HuH-7 (cell line): ENCODE measurements at regions not wholly inside any gene's neighbourhood (a gene's known extent, or its start where the extent isn't known, plus 50 kb on each side); places are given as distances from the start of the nearest gene placed in this dataset.
"Not testable (repeated sequence)": the region's sequence is repeated elsewhere in the genome, so short reads cannot be mapped to it uniquely, and the experiment has no call there.

ENCODE experiments used
- DNase-seq: peaks from one replicate; pipeline ENCODE4 v3.0.0; 2011; ENCODE audit warnings: low spot score

DNA sequence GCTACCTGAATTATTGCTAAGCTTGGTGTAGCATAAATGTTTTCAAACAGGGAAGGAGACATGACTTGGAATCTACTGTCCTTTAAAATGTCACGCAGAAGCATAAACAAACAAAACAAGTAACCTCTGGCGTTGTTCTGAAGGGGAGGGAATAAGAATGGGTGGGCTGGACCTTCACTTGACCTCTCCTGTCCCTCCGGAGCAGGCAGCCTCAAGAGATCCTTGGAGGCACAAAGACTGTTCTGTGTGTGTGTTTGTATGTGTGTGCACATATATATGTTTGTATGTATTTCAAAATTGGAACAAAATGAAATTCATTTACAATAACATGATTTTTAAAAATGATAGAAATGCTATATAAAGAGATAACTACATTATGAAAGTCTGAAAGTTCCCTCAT is 91.3 kb upstream of the DCLK2 start:
- DNase-seq, result no peak

DNA sequence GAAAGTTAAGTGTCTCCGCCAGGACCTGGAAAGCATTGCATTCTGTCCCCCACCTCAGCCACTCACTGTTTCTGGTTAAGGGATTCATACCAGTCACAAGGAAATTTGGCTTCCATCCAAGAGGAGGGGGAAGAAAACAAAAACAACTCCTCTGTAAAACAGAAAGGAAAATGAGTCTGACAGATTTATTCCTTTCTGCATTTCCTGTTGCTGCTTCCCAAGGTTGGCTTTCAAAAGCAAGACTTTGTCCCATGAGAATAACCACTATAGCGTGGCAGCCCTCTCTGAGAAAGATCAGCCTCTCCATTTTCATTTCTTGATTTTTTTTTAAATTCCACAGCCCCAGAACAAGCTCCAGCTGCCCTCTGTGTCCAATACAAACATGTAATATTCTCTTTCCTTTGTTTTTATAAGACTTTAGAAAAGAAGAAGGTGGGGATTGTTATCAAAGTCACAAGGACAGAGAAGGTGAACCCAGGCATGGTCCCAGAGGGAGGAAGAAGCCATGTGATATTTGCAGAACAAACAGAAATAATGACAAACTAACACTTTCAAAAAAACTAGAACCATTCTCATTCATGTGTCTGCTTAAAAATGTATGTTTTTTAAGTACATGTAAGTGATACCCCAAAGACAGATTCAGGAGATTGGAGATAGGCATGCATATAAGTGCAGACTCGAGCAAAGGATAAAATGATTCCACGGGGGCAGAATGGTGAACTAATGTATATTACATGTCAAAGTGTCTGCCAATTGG is 90.7 kb upstream of the DCLK2 start:
- no peak for DNase-seq

DNA sequence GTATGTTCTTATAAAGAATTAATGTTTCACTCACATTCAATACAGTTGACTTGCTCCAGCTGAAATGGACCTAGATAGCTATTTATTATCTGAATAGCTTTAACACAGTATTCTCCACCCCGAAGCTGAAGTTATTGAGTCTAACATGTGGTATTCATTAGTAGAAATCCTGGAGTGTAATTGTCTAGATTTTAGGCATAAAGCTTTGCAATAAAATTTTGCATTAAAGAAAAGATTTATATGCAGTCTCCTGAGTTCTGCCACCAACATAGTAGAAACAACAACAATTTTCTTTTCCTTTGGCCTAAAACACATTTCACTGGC is 90.2 kb upstream of the DCLK2 start:
- DNase-seq, result no peak

DNA sequence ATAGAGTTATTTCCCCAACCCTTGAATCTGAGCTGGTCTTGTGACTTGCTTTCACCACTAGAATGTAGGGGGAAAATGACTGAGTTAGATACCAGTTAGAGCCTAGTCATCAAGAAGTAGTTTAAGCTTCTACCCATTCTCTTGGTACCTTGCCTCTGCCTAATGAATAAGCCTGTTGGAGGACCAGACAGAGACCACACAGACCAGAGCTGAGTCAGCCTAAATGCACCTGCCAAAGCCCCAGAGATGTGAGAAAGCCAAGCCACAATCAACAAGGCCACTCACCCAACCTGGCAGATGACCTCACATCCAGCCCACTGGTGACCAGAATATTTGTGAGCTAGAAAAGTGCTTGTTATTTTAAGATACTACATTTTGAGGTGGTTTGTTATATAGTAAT is 85.2 kb upstream of the DCLK2 start:
- no peak for DNase-seq

DNA sequence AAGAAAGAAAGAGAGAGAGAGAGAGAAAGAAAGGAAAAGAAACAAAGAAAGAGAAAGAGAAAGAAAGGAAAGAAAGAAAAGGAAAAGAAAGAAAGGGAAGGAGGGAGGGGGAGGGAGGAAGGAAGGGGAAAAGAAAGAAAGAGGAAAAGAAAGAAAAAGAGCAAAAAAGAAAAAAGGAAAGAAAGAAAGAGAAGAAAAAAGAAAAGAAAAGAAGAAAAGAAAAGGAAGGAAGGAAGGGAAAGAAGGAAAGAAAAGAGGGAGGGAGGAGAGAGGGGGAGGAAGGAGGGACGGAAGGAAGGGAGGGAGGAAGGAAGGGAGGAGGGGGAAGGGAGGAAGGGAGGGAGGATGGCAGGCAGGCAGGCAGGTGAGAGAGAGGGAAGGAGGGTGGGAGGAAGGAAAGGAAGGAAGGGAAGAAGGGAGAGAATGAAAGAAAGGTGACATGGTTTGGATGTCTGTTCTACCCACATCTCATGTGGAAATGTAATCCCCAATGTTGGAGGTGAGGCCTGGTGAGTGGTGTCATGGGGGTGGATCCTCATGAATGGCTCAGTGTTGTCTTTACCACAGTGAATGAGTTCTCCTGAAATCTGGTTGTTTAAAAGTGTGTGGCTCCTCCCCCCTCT is 83.0 kb upstream of the DCLK2 start:
- DNase-seq, result no peak

DNA sequence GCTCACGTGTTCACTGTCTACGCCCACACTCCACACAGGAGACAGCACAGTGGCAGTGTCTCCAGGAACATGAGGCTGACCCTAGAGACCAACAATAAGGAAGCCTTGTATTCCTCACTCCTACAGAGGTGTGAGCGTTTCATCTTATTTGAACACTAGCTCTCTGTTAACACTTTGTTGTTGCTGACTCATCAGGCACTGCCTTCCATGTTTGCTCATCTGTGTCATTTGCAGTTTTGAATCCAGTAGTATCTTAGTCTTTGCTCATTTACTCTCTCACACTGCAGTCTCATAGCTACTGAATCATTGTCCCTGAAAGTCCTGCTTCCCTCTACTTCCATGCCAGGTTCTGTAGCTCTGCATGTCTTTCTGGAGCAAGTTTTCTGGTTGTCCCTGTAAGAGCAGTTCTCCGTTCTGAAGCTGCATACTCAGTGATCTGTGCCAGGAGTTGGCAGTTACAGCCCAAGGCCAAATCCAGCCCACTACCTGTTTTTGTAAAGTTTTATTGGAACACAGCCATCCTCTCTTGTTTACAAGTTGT is 80.3 kb upstream of the DCLK2 start:
- no peak for DNase-seq

DNA sequence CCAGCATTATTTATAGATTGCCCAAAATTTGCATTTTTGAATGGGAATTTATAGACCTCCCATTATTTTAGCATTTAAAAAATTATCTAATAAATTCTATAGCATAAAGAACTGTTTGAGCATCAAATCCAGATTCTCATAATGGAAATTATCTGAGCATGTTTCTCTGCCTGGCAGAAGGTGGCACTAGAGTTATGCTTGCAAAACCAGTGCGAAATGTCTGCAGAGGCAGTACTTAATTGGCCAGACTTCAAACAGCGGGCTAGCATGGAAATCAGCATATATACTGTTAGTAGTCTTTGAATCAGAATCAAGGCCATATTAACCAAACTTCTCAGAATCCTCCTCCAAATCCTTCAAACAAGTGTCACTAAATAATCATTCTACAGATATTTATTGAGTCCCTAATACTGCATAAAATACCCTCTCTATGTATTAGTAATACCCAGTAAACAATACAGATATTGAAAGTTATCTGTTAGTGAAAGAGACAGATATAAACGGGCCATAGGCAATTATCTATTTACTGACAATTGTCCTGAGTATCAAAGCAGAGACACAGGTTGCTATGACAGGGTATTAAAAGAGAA is 78.7 kb upstream of the DCLK2 start:
- DNase-seq, result peak; percentile 6

DNA sequence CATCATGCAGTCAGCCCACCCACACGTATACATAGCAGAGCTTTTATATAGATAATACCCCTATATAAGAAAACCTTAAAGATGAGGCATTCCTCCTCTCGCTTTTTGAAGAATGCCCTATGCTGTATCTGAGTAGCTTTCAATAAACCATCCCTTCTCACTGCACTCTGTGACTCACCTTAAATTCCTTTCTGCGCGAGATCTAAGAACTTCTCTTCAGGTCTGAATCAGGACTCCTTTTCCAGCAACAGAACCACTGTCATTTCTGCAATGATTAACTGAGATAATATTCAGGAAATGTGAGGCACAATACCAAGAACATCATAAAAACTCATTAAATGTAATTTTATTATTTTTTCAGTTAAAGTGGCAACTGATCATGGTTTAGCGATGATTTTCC is 76.4 kb upstream of the DCLK2 start:
- no peak for DNase-seq

DNA sequence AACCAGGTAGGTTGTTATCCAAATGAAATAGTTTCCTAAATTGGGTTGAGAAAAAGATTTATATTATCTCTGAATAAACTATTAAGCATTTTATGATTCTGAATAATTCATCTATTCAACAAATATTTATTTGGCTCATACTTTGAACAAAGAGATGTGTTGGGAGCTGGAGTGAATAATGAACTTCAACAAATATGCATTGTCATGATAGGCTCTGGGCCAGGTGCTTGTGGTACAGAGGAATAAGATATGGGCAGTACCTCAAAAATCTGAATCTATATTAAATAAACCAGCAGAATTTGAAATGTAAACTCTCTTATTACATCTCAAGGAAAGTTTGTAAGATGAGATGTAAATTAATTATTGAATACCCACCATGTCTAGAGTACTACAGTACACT is 75.7 kb upstream of the DCLK2 start:
- DNase-seq, result no peak

DNA sequence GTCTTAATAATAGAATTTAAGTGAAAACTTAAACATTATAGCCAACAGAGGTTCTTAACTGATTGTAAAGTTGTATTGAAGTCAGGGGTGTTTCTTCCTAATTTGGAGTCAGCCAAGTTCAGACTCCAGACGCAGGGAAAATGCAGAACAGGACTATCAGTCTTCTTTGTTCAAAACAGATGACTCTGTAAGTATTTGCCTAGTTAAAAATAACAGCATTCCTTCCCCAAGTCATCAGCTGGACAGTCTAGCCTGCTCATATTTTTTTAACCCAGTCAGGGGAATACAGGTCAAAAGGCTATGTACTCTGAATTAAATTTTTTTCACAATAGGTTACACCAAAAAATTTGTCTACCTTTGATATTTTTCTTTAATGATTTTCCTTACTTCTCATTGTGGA is 73.8 kb upstream of the DCLK2 start:
- DNase-seq, result no peak

DNA sequence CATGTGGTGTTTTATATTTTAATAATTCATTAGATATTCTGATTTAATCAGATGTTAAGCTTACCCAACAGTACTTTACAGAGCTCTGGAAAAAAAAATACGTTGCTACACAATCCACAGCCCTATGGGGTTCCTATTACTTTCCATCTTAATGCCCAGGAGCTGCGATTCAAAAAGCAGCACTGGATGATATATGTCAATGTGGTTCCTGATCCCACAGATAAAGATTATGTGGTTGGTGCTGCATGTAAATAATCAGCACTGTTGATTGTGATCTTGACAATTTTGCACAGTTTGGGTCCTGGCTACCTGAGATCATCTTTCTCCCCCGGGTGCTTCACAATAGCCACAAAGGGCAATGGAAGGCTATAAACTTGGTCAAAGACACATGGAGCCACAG is 72.7 kb upstream of the DCLK2 start:
- DNase-seq, result no peak

DNA sequence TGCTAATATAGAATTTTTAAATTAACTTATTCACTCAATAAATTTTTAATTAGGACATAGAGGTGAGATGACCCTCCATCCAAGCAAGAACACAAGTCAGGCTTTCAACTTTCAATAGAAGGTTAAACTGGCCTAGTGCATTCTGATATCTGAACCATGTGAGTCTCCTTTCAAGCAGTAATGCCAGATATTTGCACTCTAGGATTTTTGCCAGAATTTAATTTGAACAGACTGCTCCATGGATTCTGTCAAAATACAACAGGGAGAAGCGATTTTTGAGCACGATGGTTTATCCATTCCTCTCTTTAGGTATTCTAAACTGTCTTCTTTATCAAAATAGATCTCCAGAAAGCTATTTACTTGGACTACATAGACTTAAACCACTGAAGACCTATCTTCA is 72.0 kb upstream of the DCLK2 start:
- no peak for DNase-seq

DNA sequence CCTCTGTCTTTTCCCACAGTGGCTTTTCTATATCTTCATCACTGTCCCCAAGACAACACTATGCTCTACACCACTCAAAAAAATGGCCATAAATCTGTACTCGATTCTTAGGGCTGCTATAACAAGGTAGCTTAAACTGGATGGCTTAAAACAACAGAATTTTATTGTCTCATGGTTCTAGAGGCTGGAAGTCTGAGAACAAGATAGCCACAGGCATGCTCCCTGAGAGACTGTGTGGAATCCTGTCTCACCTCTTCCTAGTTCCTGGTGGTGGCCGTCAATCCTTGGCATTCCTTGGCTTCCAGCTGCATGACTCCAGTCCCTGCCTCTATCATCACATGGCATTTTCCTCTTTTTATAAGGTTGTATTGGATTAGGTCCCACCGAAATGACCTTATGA is 70.7 kb upstream of the DCLK2 start:
- no peak for DNase-seq

DNA sequence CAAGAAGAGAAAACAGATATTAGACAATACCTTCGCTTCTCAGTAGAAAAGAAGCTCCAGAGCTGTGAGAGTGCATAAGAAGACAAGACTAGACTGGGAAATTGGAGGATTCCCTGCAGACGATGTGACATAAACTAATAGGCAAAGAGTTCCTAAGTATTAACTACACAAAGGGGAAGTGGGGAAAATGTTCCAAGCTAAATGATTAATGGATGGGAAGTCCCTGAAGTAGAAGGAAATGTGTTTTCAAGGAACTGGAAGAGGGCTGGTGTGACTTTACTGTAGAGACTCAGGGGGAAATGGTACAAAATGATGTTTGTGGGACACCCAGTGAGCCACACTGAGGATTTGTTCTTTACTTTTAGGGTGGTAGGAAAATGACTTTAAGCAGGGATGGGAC is 69.7 kb upstream of the DCLK2 start:
- DNase-seq, result no peak

DNA sequence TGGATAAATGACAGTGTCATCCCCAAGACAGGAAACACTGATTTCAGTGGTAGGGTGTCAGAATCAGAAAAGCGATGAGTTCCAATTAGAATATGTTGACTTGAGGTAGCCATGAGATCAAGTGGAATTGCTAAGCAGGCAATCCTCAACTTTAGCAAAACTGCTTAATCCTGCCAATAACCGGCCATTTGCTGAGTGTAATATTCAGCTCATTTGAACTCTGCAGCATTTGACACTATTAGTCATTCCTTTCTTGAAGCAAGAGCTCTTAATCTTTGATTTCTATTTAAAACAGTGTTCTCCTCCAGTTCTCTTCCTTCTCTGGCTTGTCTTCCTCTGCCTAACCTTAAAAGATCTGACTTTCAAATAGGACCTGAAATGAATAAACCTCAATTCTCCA is 68.7 kb upstream of the DCLK2 start:
- no peak for DNase-seq

DNA sequence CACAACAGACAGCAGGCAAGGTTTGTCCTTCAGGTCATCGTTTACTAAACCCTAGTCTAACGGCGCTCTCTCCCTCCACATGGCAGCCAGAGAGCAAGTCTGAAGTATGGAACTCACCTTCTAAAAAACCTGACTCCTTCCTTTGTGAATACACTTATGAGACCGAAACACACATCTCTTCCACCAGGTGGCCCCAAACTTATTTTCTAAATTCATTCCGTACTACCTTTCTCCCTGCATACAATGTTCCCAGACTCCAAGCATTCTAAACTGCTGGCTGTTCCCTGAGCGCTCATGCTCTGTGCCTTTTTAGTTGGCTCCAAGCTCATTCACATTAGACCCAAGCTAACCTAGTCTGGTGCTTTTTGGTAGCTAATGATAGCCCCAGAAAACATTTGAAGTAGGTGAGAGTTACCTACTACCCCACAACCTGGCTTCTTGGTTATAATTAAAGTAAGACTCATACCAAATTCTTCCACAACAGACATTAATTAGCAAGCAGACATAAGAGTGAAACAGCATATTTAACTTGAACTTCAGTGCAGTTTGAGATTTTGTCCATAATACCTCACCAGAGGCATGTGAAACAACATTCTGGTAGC is 67.6 kb upstream of the DCLK2 start:
- peak; percentile 21 for DNase-seq

DNA sequence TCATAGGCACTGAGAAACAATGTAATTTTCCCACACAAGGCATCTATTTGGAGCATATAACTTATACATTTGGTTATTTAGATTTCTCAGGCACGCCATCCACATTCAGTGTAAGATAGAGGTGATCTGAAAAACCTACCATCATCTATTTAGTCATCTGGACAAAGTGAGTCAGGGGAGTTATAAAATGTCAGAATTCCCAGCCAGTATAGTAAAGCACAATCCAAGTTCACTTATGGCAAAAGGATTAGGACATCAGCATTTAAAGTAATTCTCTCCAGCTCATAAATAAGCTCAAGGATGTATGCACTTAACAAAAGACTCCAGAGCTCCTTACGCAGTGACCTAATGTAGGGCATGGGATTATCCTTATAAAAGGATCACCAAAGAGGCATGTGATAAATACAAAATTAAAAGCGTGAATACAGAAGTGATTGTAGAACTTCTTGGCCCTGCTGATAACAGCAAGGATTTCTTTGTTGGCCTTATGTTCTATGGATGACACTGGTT is 65.3 kb upstream of the DCLK2 start:
- DNase-seq, result no peak

DNA sequence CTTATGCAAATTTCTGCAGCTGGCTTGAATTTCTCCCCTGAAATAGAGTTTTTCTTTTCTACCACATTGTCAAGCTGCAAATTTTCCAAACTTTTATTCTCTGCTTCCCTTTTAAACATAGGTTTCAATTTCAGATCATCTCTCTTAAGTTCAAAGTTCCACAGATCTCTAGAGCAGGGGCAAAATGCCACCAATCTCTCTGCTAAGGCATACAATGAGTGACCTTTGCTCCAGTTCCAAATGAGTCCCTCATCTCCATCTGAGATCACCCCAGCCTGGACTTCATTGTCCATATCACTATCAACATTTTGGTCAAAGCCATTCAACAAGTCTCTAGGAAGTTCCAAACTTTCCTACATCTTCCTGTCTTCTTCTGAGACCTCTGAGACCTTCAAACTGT is 62.3 kb upstream of the DCLK2 start:
- DNase-seq, result not testable (repeated sequence)

DNA sequence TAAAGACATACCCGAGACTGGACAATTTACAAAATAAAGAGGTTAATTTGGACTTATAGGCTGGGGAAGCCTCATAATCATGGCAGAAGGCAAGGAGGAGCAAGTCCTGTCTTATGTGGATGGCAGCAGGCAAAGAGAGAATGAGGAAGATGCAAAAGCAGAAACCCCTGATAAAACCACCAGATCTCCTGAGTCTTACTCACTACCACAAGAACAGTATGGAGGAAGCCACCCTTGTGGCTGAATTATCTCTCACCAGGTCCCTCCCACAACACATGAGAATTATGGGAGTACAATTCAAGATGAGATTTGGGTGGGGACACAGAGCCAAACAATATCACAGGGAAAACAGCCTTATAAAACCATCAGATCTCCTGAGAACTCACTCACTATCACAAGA is 61.6 kb upstream of the DCLK2 start:
- DNase-seq, result not testable (repeated sequence)

DNA sequence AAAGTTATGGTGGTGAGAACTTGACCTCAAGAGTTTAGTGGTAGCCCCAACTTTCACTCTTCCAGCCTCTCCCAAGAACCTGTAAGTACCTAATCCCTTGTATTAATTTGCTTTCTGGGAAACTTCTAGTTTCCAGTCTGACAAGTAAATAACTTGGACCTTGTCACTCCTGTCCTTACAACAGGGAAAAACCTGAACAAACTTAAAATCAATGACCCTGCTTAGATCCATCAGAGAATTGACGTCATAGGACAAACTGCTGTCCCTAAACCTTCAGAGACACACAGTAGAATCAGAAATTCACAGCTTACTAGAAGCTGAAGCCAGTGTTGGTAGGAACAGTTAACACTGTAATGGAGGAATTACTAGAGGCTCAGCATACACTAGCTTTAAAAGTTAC is 60.0 kb upstream of the DCLK2 start:
- DNase-seq, result no peak

DNA sequence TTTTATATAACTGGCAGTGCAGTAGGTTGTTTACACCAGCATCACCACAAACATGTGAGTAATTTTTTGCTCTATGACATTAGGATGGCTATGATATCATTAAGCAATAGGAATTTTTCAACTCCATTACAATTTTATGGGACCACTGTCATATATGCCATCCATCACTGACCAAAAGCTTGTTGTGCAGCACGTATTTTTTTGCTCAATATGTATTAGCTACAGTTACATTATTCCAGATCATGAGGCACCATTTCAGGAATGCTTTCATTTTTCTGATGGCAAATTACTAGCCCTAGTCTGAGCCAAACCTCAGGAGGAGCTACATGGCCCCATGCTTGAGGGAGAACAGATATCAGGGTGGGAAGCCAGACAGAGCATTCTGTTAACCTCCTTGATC is 56.8 kb upstream of the DCLK2 start:
- DNase-seq, result no peak

DNA sequence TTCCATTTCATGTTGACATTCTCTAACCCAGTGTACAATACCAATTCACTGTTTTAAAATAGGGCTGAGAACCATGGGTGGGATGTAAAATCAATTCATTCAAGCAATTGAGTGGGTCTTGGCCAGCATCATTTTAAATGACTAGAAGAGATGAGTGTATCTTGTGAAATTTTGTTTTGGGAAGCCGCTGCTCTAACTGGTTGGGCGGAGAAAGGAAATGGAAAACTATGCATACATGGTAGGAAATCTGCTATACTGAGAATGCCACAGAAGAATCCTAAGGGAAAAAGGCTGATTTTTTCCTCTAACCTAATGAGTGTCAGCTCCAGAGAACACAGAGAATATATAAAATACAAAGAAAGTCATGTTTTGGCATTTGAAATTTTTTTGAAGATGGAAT is 54.8 kb upstream of the DCLK2 start:
- DNase-seq, result no peak

DNA sequence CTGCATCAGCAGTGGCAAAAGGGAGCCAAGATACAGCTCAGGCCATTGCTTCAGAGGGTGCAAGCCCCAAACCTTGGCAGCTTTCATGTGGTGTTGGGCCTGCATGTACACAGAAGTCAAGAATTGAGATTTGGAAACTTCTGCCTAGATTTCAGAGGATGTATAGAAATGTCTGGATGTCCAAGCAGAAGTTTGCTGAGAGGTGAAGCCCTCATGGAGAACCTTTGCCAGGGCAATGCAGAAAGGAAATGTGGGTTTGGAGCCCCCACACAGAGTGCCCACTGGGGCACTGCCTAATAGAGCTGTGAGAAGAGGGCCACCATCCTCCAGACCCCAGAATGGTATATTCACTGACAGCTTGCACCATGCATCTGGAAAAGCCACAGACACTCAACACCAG is 51.3 kb upstream of the DCLK2 start:
- DNase-seq, result not testable (repeated sequence)
